Lung (tissue), 11 donors: ENCODE measurements at regions not wholly inside any gene's neighbourhood (a gene's known extent, or its start where the extent isn't known, plus 50 kb on each side); places are given as distances from the start of the nearest gene placed in this dataset.

Source experiments
- ATAC-seq: fragments of 200-7000 bp; cut with Tn5 transposase; one replicate; pipeline ENCODE4 v1.9.1; 2020; ENCODE audit warnings: moderate number of reproducible peaks; ENCODE audit not compliant: insufficient read depth, low FRiP score
- DNase-seq, 3 donors: peaks; one replicate each; pipeline ENCODE4 v3.0.0-alpha.2; 2013 to 2017
- H3K27ac ChIP-seq, 2 donors: one replicate each; pipeline ENCODE4 v1.5.1; 2013; ENCODE audit warnings: mild to moderate bottlenecking in 2 of 2, moderate library complexity in 2 of 2, control low read depth in 1 of 2, inconsistent platforms in 1 of 2, low read depth in 1 of 2, low read length in 1 of 2
- H3K27me3 ChIP-seq, 3 donors: one replicate each; pipeline ENCODE4 v1.5.1; 2013; ENCODE audit warnings: low read length in 2 of 3; ENCODE audit not compliant: control insufficient read depth in 3 of 3, insufficient read depth in 3 of 3
- H3K36me3 ChIP-seq, 4 donors: one replicate each; pipeline ENCODE4 v1.5.1; 2013; ENCODE audit warnings: low read length in 4 of 4, mild to moderate bottlenecking in 1 of 4, moderate library complexity in 1 of 4; ENCODE audit not compliant: control insufficient read depth in 4 of 4, insufficient read depth in 4 of 4
- H3K4me1 ChIP-seq, 5 donors: one replicate each; pipeline ENCODE4 v1.5.1; 2013; ENCODE audit warnings: low read length in 5 of 5, mild to moderate bottlenecking in 2 of 5, moderate library complexity in 1 of 5; ENCODE audit not compliant: control insufficient read depth in 5 of 5, insufficient read depth in 5 of 5
- H3K4me3 ChIP-seq: one replicate; pipeline ENCODE4 v1.5.1; 2013; ENCODE audit warnings: mild to moderate bottlenecking, control low read depth, moderate library complexity
- H3K9ac ChIP-seq, 2 donors: one replicate each; pipeline ENCODE4 v1.5.1; 2013; ENCODE audit warnings: low read length in 2 of 2, control low read depth in 1 of 2; ENCODE audit not compliant: insufficient read depth in 1 of 2
- H3K9me3 ChIP-seq, 4 donors: one replicate each; pipeline ENCODE4 v1.5.1; 2013; ENCODE audit warnings: low read length in 3 of 4, mild to moderate bottlenecking in 1 of 4, moderate library complexity in 1 of 4; ENCODE audit not compliant: control insufficient read depth in 4 of 4, insufficient read depth in 3 of 4
- CTCF ChIP-seq: IDR thresholded peaks from 2 replicates; pipeline ENCODE4 v1.5.1; 2012; ENCODE audit warnings: mild to moderate bottlenecking; ENCODE audit errors: control extremely low read depth, extremely low read depth
- WGBS, 2 donors: extraction: QIAGEN DNeasy Blood & Tissue Kit; methylation state at CpG; one replicate each; pipeline ENCODE4 v1.1.7; 2013; 5-methylcytosine and 5-hydroxymethylcytosine counted together
- donor health status: control.
- donor health status: control.
- donor health status: Bipolar disorder and iron deficiency.
- donor health status: healthy.
- donor health status: DM: yes; HTN: yes; CAD: no.

GRCh38 chr9:31355159-31355882 lies 1029.1 kb upstream of the ACO1 start:
- Histone ChIP-seq H3K4me3 (no peak overlapping the region), H3K9ac (no peak overlapping the region), H3K4me1 (no peaks in the 10 kb centered on the region), H3K36me3 (no peaks in the 10 kb centered on the region), H3K27ac (no peak overlapping the region), H3K9me3 (no peaks in the 10 kb centered on the region), H3K27me3 (no peaks in the 10 kb centered on the region)
- no peak for TF ChIP-seq CTCF
- DNase-seq: no peak
- WGBS, 2 donors: 92 to 94% methylated on average over 5 of the region's 5 CpGs
- ATAC-seq: no peak

- Histone ChIP-seq H3K9ac (no peak overlapping the region), H3K4me3 (no peak overlapping the region), H3K27ac (no peak overlapping the region), H3K4me1 (no peaks in the 10 kb centered on the region), H3K9me3 (no peaks in the 10 kb centered on the region), H3K27me3 (no peaks in the 10 kb centered on the region), H3K36me3 (no peaks in the 10 kb centered on the region)
- DNase-seq (no peak), ATAC-seq (no peak)
- no peak for TF ChIP-seq CTCF
These were observed 1028.5 kb upstream of the ACO1 start for GRCh38 chr9:31355965-31356364.

GRCh38 chr9:31359071-31359470 lies 1025.4 kb upstream of the ACO1 start:
- Histone ChIP-seq H3K36me3 (no peaks in the 10 kb centered on the region), H3K9ac (no peak overlapping the region), H3K27ac (no peak overlapping the region), H3K4me1 (no peaks in the 10 kb centered on the region), H3K27me3 (no peaks in the 10 kb centered on the region), H3K4me3 (no peak overlapping the region), H3K9me3 (no peaks in the 10 kb centered on the region)
- DNase-seq (no peak), ATAC-seq (no peak)
- no peak for TF ChIP-seq CTCF

- 85 to 94% methylated on average over 5 of the region's 5 CpGs for WGBS, 2 donors
- H3K36me3 ChIP-seq: no peaks in the 10 kb centered on the region
- TF ChIP-seq CTCF: no peak
- H3K9ac ChIP-seq: no peak overlapping the region
- no peaks in the 10 kb centered on the region for H3K9me3 ChIP-seq
- ATAC-seq: no peak
- H3K27me3 ChIP-seq: no peaks in the 10 kb centered on the region
- H3K27ac ChIP-seq: no peak overlapping the region
- H3K4me3 ChIP-seq: no peak overlapping the region
- no peaks in the 10 kb centered on the region for H3K4me1 ChIP-seq
- DNase-seq: no peak
These were observed 1020.3 kb upstream of the ACO1 start for GRCh38 chr9:31364171-31364570.
